WTC11 (cell line): ENCODE measurements at regions not wholly inside any gene's neighbourhood (a gene's known extent, or its start where the extent isn't known, plus 50 kb on each side); places are given as distances from the start of the nearest gene placed in this dataset.
"Not testable (repeated sequence)": the region's sequence is repeated elsewhere in the genome, so short reads cannot be mapped to it uniquely, and the experiment has no call there.

Source experiments
- ATAC-seq: fragments of 200-7000 bp; cut with Tn5 transposase; 2 replicates; pipeline ENCODE4 v1.10.0; 2021; ENCODE audit warnings: mild to moderate bottlenecking, moderate library complexity
- CTCF ChIA-PET: fragments of 300-600 bp; sonication (Branson Sonifier 250); formaldehyde crosslinking; loops from one replicate; lab custom pipeline; 2021; ENCODE audit warnings: antibody characterized with exemption; lab: Charles Lee
- POLR2A ChIA-PET: fragments of 350-600 bp; sonication (Branson Sonifier 250); formaldehyde crosslinking; loops from one replicate; lab custom pipeline; 2021; ENCODE audit warnings: antibody characterized with exemption; lab: Charles Lee
- DNase-seq: peaks from one replicate; pipeline ENCODE4 v3.0.0; 2021; ENCODE audit warnings: low spot score
- H3K27ac Mint-ChIP-seq: 2 replicates; pipeline ENCODE4 v1.8.0; 2021; ENCODE audit warnings: mixed read lengths
- H3K27me3 Mint-ChIP-seq: 2 replicates; pipeline ENCODE4 v1.8.0; 2021; ENCODE audit warnings: low read depth, mild to moderate bottlenecking, moderate library complexity, mixed read lengths
- H3K36me3 Mint-ChIP-seq: 2 replicates; pipeline ENCODE4 v1.8.0; 2021; ENCODE audit warnings: mixed read lengths
- H3K4me1 Mint-ChIP-seq: 2 replicates; pipeline ENCODE4 v1.8.0; 2022; ENCODE audit warnings: mixed read lengths
- H3K4me3 Mint-ChIP-seq: 2 replicates; pipeline ENCODE4 v1.8.0; 2021; ENCODE audit warnings: mild to moderate bottlenecking, moderate library complexity, mixed read lengths
- H3K9me3 Mint-ChIP-seq: 2 replicates; pipeline ENCODE4 v1.8.0; 2021; ENCODE audit warnings: mixed read lengths
- AR ChIP-seq: fragments of 250-450 bp; sonication (Bioruptor Pico); IDR thresholded peaks from 2 replicates; pipeline ENCODE4 v1.9.0; 2021; ENCODE audit warnings: mild to moderate bottlenecking
- CDX4 ChIP-seq: fragments of 250-450 bp; sonication (Bioruptor Pico); IDR thresholded peaks from 2 replicates; pipeline ENCODE4 v1.9.0; 2021; ENCODE audit warnings: moderate library complexity, mild to moderate bottlenecking, inconsistent platforms, borderline replicate concordance
- E2F5 ChIP-seq: sonication (generic); formaldehyde crosslinking; IDR thresholded peaks from 2 replicates; pipeline ENCODE4 v1.8.1; 2022; ENCODE audit warnings: mild to moderate bottlenecking, moderate library complexity, missing genetic modification reagents
- FOXP4 ChIP-seq: sonication (generic); formaldehyde crosslinking; IDR thresholded peaks from 2 replicates; pipeline ENCODE4 v1.8.0; 2022; ENCODE audit warnings: mild to moderate bottlenecking, missing genetic modification reagents
- GTF2I ChIP-seq: fragments of 250-450 bp; sonication (Bioruptor Pico); conservative IDR thresholded peaks from 2 replicates; pipeline ENCODE4 v1.4.0; 2021; ENCODE audit warnings: mild to moderate bottlenecking
- IRF2 ChIP-seq: sonication (generic); formaldehyde crosslinking; IDR thresholded peaks from 2 replicates; pipeline ENCODE4 v1.8.0; 2022; ENCODE audit warnings: low read depth, missing genetic modification reagents, borderline replicate concordance
- KAT7 ChIP-seq: sonication (generic); formaldehyde crosslinking; IDR thresholded peaks from 2 replicates; pipeline ENCODE4 v1.8.1; 2023; ENCODE audit warnings: missing genetic modification reagents, mild to moderate bottlenecking, borderline replicate concordance
- NFE2L1 ChIP-seq: sonication (generic); formaldehyde crosslinking; IDR thresholded peaks from 2 replicates; pipeline ENCODE4 v1.8.1; 2023; ENCODE audit warnings: missing genetic modification reagents
- SMAD3 ChIP-seq: sonication (generic); formaldehyde crosslinking; IDR thresholded peaks from 2 replicates; pipeline ENCODE4 v1.8.0; 2022; ENCODE audit warnings: missing genetic modification reagents, mild to moderate bottlenecking, borderline replicate concordance
- SP1 ChIP-seq: sonication (generic); formaldehyde crosslinking; conservative IDR thresholded peaks from 2 replicates; pipeline ENCODE4 v1.8.1; 2022; ENCODE audit warnings: missing genetic modification reagents
- USF2 ChIP-seq: sonication (generic); formaldehyde crosslinking; IDR thresholded peaks from 2 replicates; pipeline ENCODE4 v1.8.1; 2023; ENCODE audit warnings: mild to moderate bottlenecking, missing genetic modification reagents, moderate library complexity
- ZNF317 ChIP-seq: sonication (generic); formaldehyde crosslinking; IDR thresholded peaks from 2 replicates; pipeline ENCODE4 v1.8.1; 2023; ENCODE audit warnings: low read depth, mild to moderate bottlenecking, moderate library complexity, missing genetic modification reagents, borderline replicate concordance
- ZNF532 ChIP-seq: fragments of 250-450 bp; sonication (Bioruptor Pico); IDR thresholded peaks from 2 replicates; pipeline ENCODE4 v1.9.0; 2021; ENCODE audit warnings: mild to moderate bottlenecking, borderline replicate concordance
- ZSCAN18 ChIP-seq: fragments of 250-450 bp; sonication (Bioruptor Pico); IDR thresholded peaks from 2 replicates; pipeline ENCODE4 v2.1.2; 2022; ENCODE audit warnings: mild to moderate bottlenecking, moderate library complexity

GRCh38 chr10:78443900-78444571 lies 410.4 kb downstream of the RPS24 start:
- H3K27ac Mint-ChIP-seq = no peak overlapping the region
- POLR2A ChIA-PET = no interaction called here
- ATAC-seq (no peak), DNase-seq (no peak)
- H3K9me3 Mint-ChIP-seq = no peaks in the 10 kb centered on the region
- CTCF ChIA-PET = interaction anchor here (1.1 kb wide), 1 partner anchor 221 kb away, joined by 3 read pairs; no protein-coding TSS in a partner anchor
- peaks cover 3% of the 10 kb centered on the region; the same call in 1 of the 2 replicates for H3K4me1 Mint-ChIP-seq
- H3K36me3 Mint-ChIP-seq = no peaks in the 10 kb centered on the region
- H3K27me3 Mint-ChIP-seq = no peaks in the 10 kb centered on the region; the same call in 1 of the 2 replicates
- no peak overlapping the region for H3K4me3 Mint-ChIP-seq
- TF ChIP-seq FOXP4 (CRISPR knock-in tag) (no peak), NFE2L1 (CRISPR knock-in tag) (no peak), USF2 (CRISPR knock-in tag) (no peak), IRF2 (CRISPR knock-in tag) (no peak), ZSCAN18 (no peak)
- TF ChIP-seq, all 79 proteins: peak for 0

GRCh38 chr10:78444741-78445140 lies 411.1 kb downstream of the RPS24 start:
- POLR2A ChIA-PET, H3K36me3 Mint-ChIP-seq, H3K9me3 Mint-ChIP-seq, DNase-seq, ATAC-seq, H3K4me1 Mint-ChIP-seq, CTCF ChIA-PET, H3K27ac Mint-ChIP-seq, H3K27me3 Mint-ChIP-seq, H3K4me3 Mint-ChIP-seq: not testable (repeated sequence)

GRCh38 chr10:78445308-78445707 lies 411.6 kb downstream of the RPS24 start:
- Mint-ChIP-seq H3K4me3 (no peak overlapping the region), H3K36me3 (no peaks in the 10 kb centered on the region), H3K27me3 (no peaks in the 10 kb centered on the region; the same call in 1 of the 2 replicates), H3K4me1 (no peaks in the 10 kb centered on the region; the same call in 1 of the 2 replicates), H3K9me3 (no peaks in the 10 kb centered on the region), H3K27ac (no peak overlapping the region)
- ChIA-PET CTCF (no interaction called here), POLR2A (no interaction called here)
- DNase-seq = no peak
- no peak for ATAC-seq
- TF ChIP-seq E2F5 (CRISPR knock-in tag) = no peak
- no peak for TF ChIP-seq ZNF317 (CRISPR knock-in tag)
- no peak for TF ChIP-seq CDX4 (CRISPR knock-in tag)
- TF ChIP-seq GTF2I (CRISPR knock-in tag) = no peak
- TF ChIP-seq ZNF532 = no peak
- no peak for TF ChIP-seq KAT7
- no peak for TF ChIP-seq SMAD3 (CRISPR knock-in tag)
- TF ChIP-seq NFE2L1 (CRISPR knock-in tag) = no peak
- TF ChIP-seq AR (CRISPR knock-in tag) = no peak
- TF ChIP-seq SP1 = no peak
